HEK293 (cell line): ENCODE measurements at regions not wholly inside any gene's neighbourhood (a gene's known extent, or its start where the extent isn't known, plus 50 kb on each side); places are given as distances from the start of the nearest gene placed in this dataset.

Experiments used
- CTCF ChIA-PET: fragments of 350-600 bp; formaldehyde crosslinking; extraction: SDS; loops from one replicate; lab custom pipeline; 2021; ENCODE audit warnings: antibody characterized with exemption; lab: Yijun Ruan, JAX
- POLR2A ChIA-PET: fragments of 300-600 bp; formaldehyde crosslinking; extraction: SDS; loops from one replicate; lab custom pipeline; 2020; ENCODE audit warnings: antibody characterized with exemption, inconsistent platforms; lab: Yijun Ruan, JAX
- H3K27ac ChIP-seq: fragments of 200-500 bp; sonication (Bioruptor generic); 2 replicates; pipeline ENCODE4 v1.5.1; 2014; ENCODE audit warnings: low read depth, low read length, control low read depth, inconsistent platforms; ENCODE audit errors: extremely low read depth
- H3K36me3 ChIP-seq, 2 experiments: fragments of 200-500 bp in 1 of 2; sonication (Bioruptor generic) in 1 of 2; 1 replicate in 1 of 2; 2 replicates in 1 of 2; pipeline ENCODE4 v1.5.1; 2014 to 2017; ENCODE audit warnings: inconsistent platforms in 2 of 2, low read length in 2 of 2; ENCODE audit not compliant: control insufficient read depth in 2 of 2, insufficient read depth in 1 of 2
- H3K4me1 ChIP-seq: fragments of 200-500 bp; sonication (Bioruptor generic); 2 replicates; pipeline ENCODE4 v1.5.1; 2014; ENCODE audit warnings: mild to moderate bottlenecking, low read length, inconsistent platforms; ENCODE audit not compliant: control insufficient read depth, insufficient read depth
- H3K4me3 ChIP-seq: 2 replicates; pipeline ENCODE4 v1.5.1; 2011; ENCODE audit warnings: low read depth, mild to moderate bottlenecking, control low read depth, low read length, moderate library complexity
- H3K9me3 ChIP-seq: fragments of 200-500 bp; sonication (Bioruptor generic); 2 replicates; pipeline ENCODE4 v1.5.1; 2014; ENCODE audit warnings: low read depth, low read length, inconsistent platforms; ENCODE audit not compliant: control insufficient read depth, insufficient read depth
- GLI2 ChIP-seq: fragments of 450-650 bp; formaldehyde crosslinking; IDR thresholded peaks from 2 replicates; pipeline ENCODE4; 2017; ENCODE audit warnings: missing biosample characterization, missing genetic modification characterization, low read depth, borderline replicate concordance
- SCRT2 ChIP-seq: fragments of 450-650 bp; formaldehyde crosslinking; IDR thresholded peaks from 2 replicates; pipeline ENCODE4 v1.5.1; 2016; ENCODE audit warnings: missing biosample characterization, missing genetic modification characterization
- TRIM28 ChIP-seq: IDR thresholded peaks from 2 replicates; pipeline ENCODE4 v1.6.1; 2011; ENCODE audit warnings: low read length, control low read depth, borderline replicate concordance
- ZNF248 ChIP-seq: fragments of 450-650 bp; formaldehyde crosslinking; IDR thresholded peaks from 2 replicates; pipeline ENCODE4 v1.5.1; 2017; ENCODE audit warnings: missing biosample characterization, missing genetic modification characterization
- ZNF335 ChIP-seq: fragments of 450-650 bp; formaldehyde crosslinking; conservative IDR thresholded peaks from 2 replicates; pipeline ENCODE4 v1.5.1; 2016; ENCODE audit warnings: missing biosample characterization, missing genetic modification characterization
- ZNF433 ChIP-seq: fragments of 450-650 bp; formaldehyde crosslinking; IDR thresholded peaks from 2 replicates; pipeline ENCODE4 v1.5.1; 2016; ENCODE audit warnings: missing biosample characterization, missing genetic modification characterization, low read depth
- ZNF571 ChIP-seq: fragments of 450-650 bp; formaldehyde crosslinking; IDR thresholded peaks from 2 replicates; pipeline ENCODE4 v1.5.0; 2017; ENCODE audit warnings: missing biosample characterization, missing genetic modification characterization
- TF ChIP-seq, protein P1 (sequence below): fragments of 450-650 bp; formaldehyde crosslinking; IDR thresholded peaks from 2 replicates; pipeline ENCODE4 v1.5.1; 2016; ENCODE audit warnings: missing biosample characterization, missing genetic modification characterization
- TF ChIP-seq, protein P2 (sequence below): fragments of 450-650 bp; formaldehyde crosslinking; IDR thresholded peaks from 2 replicates; pipeline ENCODE4 v1.5.1; 2016; ENCODE audit warnings: missing biosample characterization, missing genetic modification characterization
- TF ChIP-seq, protein P3 (sequence below): fragments of 450-650 bp; formaldehyde crosslinking; IDR thresholded peaks from 2 replicates; pipeline ENCODE4 v1.5.1; 2017; ENCODE audit warnings: missing biosample characterization, missing genetic modification characterization
- TF ChIP-seq, protein P4 (sequence below): fragments of 450-650 bp; formaldehyde crosslinking; IDR thresholded peaks from 2 replicates; pipeline ENCODE4 v1.5.1; 2016; ENCODE audit warnings: missing biosample characterization, missing genetic modification characterization, low read depth
- TF ChIP-seq, protein P5 (sequence below): fragments of 450-650 bp; formaldehyde crosslinking; IDR thresholded peaks from 2 replicates; pipeline ENCODE4 v1.5.1; 2017; ENCODE audit warnings: missing biosample characterization, missing genetic modification characterization
- TF ChIP-seq, protein P6 (sequence below): fragments of 450-650 bp; formaldehyde crosslinking; IDR thresholded peaks from 2 replicates; pipeline ENCODE4 v1.5.1; 2016; ENCODE audit warnings: missing biosample characterization, missing genetic modification characterization

DNA sequence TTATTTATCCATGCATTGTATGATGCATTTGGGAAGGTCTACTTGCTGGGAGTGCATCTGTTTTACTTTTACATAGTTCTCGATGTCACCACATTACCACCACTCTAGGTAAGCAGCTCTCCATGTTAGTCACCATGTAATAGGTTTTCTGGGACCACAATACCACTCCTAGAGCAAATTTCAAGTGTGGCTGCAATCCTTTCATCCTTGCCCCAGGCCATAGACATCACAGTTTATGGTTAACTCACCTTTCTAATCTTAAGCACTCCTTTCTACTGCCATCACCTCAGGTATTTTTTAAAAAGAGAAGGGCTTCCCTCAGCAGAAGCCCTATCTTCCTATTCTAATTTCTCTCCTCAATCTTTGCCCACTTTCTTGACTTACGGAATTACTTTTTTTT is 354.1 kb downstream of the PLK2 start:
- Histone ChIP-seq H3K9me3 (no peaks in the 10 kb centered on the region), H3K4me1 (no peaks in the 10 kb centered on the region; the same call in 1 of the 2 replicates), H3K36me3 (no peaks in the 10 kb centered on the region), H3K4me3 (no peak overlapping the region), H3K27ac (no peak overlapping the region)
- POLR2A ChIA-PET, result no interaction called here
- CTCF ChIA-PET, result no interaction called here
- TF ChIP-seq TRIM28 (no peak), ZNF433 (tag by site-specific recombination) (no peak), ZNF335 (tag by site-specific recombination) (no peak)
- TF ChIP-seq, protein P1, sequence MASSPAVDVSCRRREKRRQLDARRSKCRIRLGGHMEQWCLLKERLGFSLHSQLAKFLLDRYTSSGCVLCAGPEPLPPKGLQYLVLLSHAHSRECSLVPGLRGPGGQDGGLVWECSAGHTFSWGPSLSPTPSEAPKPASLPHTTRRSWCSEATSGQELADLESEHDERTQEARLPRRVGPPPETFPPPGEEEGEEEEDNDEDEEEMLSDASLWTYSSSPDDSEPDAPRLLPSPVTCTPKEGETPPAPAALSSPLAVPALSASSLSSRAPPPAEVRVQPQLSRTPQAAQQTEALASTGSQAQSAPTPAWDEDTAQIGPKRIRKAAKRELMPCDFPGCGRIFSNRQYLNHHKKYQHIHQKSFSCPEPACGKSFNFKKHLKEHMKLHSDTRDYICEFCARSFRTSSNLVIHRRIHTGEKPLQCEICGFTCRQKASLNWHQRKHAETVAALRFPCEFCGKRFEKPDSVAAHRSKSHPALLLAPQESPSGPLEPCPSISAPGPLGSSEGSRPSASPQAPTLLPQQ (tag by site-specific recombination), result no peak
- TF ChIP-seq, protein P2, sequence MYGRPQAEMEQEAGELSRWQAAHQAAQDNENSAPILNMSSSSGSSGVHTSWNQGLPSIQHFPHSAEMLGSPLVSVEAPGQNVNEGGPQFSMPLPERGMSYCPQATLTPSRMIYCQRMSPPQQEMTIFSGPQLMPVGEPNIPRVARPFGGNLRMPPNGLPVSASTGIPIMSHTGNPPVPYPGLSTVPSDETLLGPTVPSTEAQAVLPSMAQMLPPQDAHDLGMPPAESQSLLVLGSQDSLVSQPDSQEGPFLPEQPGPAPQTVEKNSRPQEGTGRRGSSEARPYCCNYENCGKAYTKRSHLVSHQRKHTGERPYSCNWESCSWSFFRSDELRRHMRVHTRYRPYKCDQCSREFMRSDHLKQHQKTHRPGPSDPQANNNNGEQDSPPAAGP (tag by site-specific recombination), result no peak
- TF ChIP-seq, protein P3, sequence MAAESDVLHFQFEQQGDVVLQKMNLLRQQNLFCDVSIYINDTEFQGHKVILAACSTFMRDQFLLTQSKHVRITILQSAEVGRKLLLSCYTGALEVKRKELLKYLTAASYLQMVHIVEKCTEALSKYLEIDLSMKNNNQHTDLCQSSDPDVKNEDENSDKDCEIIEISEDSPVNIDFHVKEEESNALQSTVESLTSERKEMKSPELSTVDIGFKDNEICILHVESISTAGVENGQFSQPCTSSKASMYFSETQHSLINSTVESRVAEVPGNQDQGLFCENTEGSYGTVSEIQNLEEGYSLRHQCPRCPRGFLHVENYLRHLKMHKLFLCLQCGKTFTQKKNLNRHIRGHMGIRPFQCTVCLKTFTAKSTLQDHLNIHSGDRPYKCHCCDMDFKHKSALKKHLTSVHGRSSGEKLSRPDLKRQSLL (tag by site-specific recombination), result no peak

DNA sequence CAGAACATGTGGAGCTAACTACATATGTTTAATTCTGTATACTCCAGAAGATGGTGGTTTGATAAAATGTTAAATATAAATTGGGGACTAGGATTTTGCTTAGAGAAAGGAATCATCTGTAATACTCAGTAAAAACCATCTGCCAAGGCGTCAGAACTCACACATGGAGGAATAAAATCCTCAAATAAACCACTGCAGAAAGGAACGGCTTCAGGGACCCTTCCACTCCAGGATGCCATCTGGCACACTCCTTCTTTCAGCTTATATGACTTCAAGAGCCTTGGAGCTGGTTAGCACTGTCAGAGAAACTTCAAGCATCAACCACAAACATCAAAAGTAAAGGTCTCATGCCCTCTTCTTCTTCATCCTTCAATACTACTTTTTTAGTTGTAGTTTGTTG is 360.6 kb downstream of the PLK2 start:
- CTCF ChIA-PET, result interaction anchor here (1.1 kb wide), 1 partner anchor 602 kb away, joined by 3 read pairs; no protein-coding TSS in a partner anchor
- Histone ChIP-seq H3K36me3 (no peaks in the 10 kb centered on the region), H3K4me3 (no peak overlapping the region), H3K4me1 (no peaks in the 10 kb centered on the region), H3K9me3 (no peaks in the 10 kb centered on the region), H3K27ac (no peak overlapping the region)
- TF ChIP-seq, protein P1 (tag by site-specific recombination), result no peak
- TF ChIP-seq, protein P4, sequence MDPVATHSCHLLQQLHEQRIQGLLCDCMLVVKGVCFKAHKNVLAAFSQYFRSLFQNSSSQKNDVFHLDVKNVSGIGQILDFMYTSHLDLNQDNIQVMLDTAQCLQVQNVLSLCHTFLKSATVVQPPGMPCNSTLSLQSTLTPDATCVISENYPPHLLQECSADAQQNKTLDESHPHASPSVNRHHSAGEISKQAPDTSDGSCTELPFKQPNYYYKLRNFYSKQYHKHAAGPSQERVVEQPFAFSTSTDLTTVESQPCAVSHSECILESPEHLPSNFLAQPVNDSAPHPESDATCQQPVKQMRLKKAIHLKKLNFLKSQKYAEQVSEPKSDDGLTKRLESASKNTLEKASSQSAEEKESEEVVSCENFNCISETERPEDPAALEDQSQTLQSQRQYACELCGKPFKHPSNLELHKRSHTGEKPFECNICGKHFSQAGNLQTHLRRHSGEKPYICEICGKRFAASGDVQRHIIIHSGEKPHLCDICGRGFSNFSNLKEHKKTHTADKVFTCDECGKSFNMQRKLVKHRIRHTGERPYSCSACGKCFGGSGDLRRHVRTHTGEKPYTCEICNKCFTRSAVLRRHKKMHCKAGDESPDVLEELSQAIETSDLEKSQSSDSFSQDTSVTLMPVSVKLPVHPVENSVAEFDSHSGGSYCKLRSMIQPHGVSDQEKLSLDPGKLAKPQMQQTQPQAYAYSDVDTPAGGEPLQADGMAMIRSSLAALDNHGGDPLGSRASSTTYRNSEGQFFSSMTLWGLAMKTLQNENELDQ (tag by site-specific recombination), result no peak
- TF ChIP-seq, protein P5, sequence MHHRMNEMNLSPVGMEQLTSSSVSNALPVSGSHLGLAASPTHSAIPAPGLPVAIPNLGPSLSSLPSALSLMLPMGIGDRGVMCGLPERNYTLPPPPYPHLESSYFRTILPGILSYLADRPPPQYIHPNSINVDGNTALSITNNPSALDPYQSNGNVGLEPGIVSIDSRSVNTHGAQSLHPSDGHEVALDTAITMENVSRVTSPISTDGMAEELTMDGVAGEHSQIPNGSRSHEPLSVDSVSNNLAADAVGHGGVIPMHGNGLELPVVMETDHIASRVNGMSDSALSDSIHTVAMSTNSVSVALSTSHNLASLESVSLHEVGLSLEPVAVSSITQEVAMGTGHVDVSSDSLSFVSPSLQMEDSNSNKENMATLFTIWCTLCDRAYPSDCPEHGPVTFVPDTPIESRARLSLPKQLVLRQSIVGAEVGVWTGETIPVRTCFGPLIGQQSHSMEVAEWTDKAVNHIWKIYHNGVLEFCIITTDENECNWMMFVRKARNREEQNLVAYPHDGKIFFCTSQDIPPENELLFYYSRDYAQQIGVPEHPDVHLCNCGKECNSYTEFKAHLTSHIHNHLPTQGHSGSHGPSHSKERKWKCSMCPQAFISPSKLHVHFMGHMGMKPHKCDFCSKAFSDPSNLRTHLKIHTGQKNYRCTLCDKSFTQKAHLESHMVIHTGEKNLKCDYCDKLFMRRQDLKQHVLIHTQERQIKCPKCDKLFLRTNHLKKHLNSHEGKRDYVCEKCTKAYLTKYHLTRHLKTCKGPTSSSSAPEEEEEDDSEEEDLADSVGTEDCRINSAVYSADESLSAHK, result no peak
- TF ChIP-seq ZNF248 (no peak), SCRT2 (tag by site-specific recombination) (no peak), ZNF571 (tag by site-specific recombination) (no peak), GLI2 (tag by site-specific recombination) (no peak)
- TF ChIP-seq, protein P6, sequence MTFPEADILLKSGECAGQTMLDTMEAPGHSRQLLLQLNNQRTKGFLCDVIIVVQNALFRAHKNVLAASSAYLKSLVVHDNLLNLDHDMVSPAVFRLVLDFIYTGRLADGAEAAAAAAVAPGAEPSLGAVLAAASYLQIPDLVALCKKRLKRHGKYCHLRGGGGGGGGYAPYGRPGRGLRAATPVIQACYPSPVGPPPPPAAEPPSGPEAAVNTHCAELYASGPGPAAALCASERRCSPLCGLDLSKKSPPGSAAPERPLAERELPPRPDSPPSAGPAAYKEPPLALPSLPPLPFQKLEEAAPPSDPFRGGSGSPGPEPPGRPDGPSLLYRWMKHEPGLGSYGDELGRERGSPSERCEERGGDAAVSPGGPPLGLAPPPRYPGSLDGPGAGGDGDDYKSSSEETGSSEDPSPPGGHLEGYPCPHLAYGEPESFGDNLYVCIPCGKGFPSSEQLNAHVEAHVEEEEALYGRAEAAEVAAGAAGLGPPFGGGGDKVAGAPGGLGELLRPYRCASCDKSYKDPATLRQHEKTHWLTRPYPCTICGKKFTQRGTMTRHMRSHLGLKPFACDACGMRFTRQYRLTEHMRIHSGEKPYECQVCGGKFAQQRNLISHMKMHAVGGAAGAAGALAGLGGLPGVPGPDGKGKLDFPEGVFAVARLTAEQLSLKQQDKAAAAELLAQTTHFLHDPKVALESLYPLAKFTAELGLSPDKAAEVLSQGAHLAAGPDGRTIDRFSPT (tag by site-specific recombination), result no peak
- POLR2A ChIA-PET, result no interaction called here
